K562 (cell line): ENCODE measurements at regions not wholly inside any gene's neighbourhood (a gene's known extent, or its start where the extent isn't known, plus 50 kb on each side); places are given as distances from the start of the nearest gene placed in this dataset.

ENCODE experiments used
- ATAC-seq: fragments of 200-7000 bp; cut with Tn5 transposase; 3 replicates; pipeline ENCODE4 v1.9.1; 2020; ENCODE audit warnings: moderate library complexity
- BruUV-seq: library from RNA; stranded (reverse); fragments of 400-500 nt; replicated peaks from 2 replicates; lab custom pipeline; 2021; lab: Mats Ljungman, UMichigan
- CTCF ChIA-PET: fragments of 300-600 bp; formaldehyde crosslinking; extraction: SDS; loops from one replicate; lab custom pipeline; 2021; ENCODE audit warnings: low intra/inter-chr PET ratio; lab: Yijun Ruan, JAX
- POLR2A ChIA-PET: fragments of 300-600, 350-650 bp; sonication (Branson Sonifier 250); formaldehyde crosslinking; extraction: SDS; loops from one replicate; lab custom pipeline; 2021; ENCODE audit warnings: antibody characterized with exemption, inconsistent platforms; lab: Yijun Ruan, JAX
- DNase-seq, 4 experiments: peaks; one replicate each; pipeline versions ENCODE4 v3.0.0 to v3.0.0-alpha.2; 2011 to 2018; ENCODE audit warnings: low spot score in 3 of 4, mixed read lengths in 3 of 4; ENCODE audit errors: extremely low read depth in 1 of 4
- FAIRE-seq: peaks from 2 replicates; lab custom pipeline; 2011; peaks lifted over from hg19 to GRCh38; lab: Jason Lieb, UNC
- H2AFZ ChIP-seq: 2 replicates; pipeline ENCODE4 v1.6.0; 2011; ENCODE audit warnings: low read depth, low read length, control low read depth, inconsistent platforms
- H3K27ac ChIP-seq: fragments of 200-600 bp; 3 replicates; pipeline ENCODE4 v1.8.0; 2011; ENCODE audit warnings: low read depth, mild to moderate bottlenecking, control low read depth, inconsistent platforms, low read length, moderate library complexity, mixed read lengths; ENCODE audit errors: extremely low read depth
- H3K27me3 ChIP-seq, 2 experiments: fragments of 300-600 bp in 1 of 2; 2 replicates in 1 of 2; 3 replicates in 1 of 2; pipeline versions ENCODE4 v1.6.0 to v1.8.0; 2011; ENCODE audit warnings: inconsistent platforms in 2 of 2, low read length in 2 of 2, mild to moderate bottlenecking in 1 of 2, mixed read lengths in 1 of 2, moderate library complexity in 1 of 2; ENCODE audit not compliant: control insufficient read depth in 2 of 2, insufficient read depth in 2 of 2
- H3K36me3 ChIP-seq: fragments of 300-600 bp; 3 replicates; pipeline ENCODE4 v1.8.0; 2011; ENCODE audit warnings: mild to moderate bottlenecking, low read length, inconsistent platforms; ENCODE audit not compliant: control insufficient read depth, insufficient read depth
- H3K4me1 ChIP-seq, 2 experiments: fragments of 200-600 bp in 1 of 2; replicated peaks in 1 of 2; 2 replicates in 1 of 2; 3 replicates in 1 of 2; pipeline versions ENCODE4 v1.5.1 to v1.8.0; 2011; ENCODE audit warnings: inconsistent platforms in 2 of 2, low read length in 2 of 2, mild to moderate bottlenecking in 1 of 2, mixed read lengths in 1 of 2, moderate library complexity in 1 of 2; ENCODE audit not compliant: control insufficient read depth in 2 of 2, insufficient read depth in 2 of 2
- H3K4me2 ChIP-seq: 2 replicates; pipeline ENCODE4 v1.6.1; 2011; ENCODE audit warnings: low read length, control low read depth, inconsistent platforms, mixed read lengths; ENCODE audit not compliant: insufficient read depth
- H3K4me3 ChIP-seq: fragments of 200-600 bp; sonication (generic), shearing (Covaris generic); 2 replicates; pipeline ENCODE4 v1.5.1; 2016; ENCODE audit warnings: control low read depth, inconsistent platforms
- H3K79me2 ChIP-seq: fragments of 200-600 bp; 3 replicates; pipeline ENCODE4 v1.8.0; 2011; ENCODE audit warnings: low read length, inconsistent platforms; ENCODE audit not compliant: control insufficient read depth, insufficient read depth
- H3K9ac ChIP-seq, 2 experiments: 2 replicates each; pipeline versions ENCODE4 v1.6.0 to v1.6.1; 2011; ENCODE audit warnings: low read depth in 2 of 2, low read length in 2 of 2, control low read depth in 1 of 2, inconsistent platforms in 1 of 2, mild to moderate bottlenecking in 1 of 2, mixed read lengths in 1 of 2; ENCODE audit not compliant: insufficient read depth in 1 of 2
- H3K9me1 ChIP-seq: one replicate; pipeline ENCODE4 v1.6.0; 2011; ENCODE audit warnings: inconsistent platforms, mild to moderate bottlenecking, low read length, moderate library complexity; ENCODE audit not compliant: control insufficient read depth, insufficient read depth
- H3K9me3 ChIP-seq: replicated peaks from 2 replicates; pipeline ENCODE4 v1.5.1; 2011; ENCODE audit warnings: low read depth, low read length, inconsistent platforms; ENCODE audit not compliant: control insufficient read depth, insufficient read depth
- H4K20me1 ChIP-seq: replicated peaks from 2 replicates; pipeline ENCODE4 v1.6.1; 2011; ENCODE audit warnings: low read length, inconsistent platforms, mixed read lengths; ENCODE audit not compliant: control insufficient read depth, insufficient read depth
- DLX4 ChIP-seq: fragments of 250-450 bp; sonication (Bioruptor Pico); IDR thresholded peaks from 2 replicates; pipeline ENCODE4 v1.6.1; 2021; ENCODE audit warnings: mild to moderate bottlenecking
- EGR1 ChIP-seq: fragments of 450-650 bp; conservative IDR thresholded peaks from 2 replicates; pipeline ENCODE4 v1.6.1; 2017; ENCODE audit warnings: mild to moderate bottlenecking
- HCFC1 ChIP-seq: IDR thresholded peaks from 2 replicates; pipeline ENCODE4 v1.6.1; 2012; ENCODE audit warnings: low read depth, low read length, improper control_type of control experiment
- HSF4 ChIP-seq: fragments of 250-450 bp; sonication (Bioruptor Pico); IDR thresholded peaks from 2 replicates; pipeline ENCODE4 v2.1.2; 2022; ENCODE audit warnings: mild to moderate bottlenecking, moderate library complexity, borderline replicate concordance
- KDM5B ChIP-seq: fragments of 200-600 bp; sonication (generic); IDR thresholded peaks from 2 replicates; pipeline ENCODE4 v1.6.1; 2012; ENCODE audit warnings: low read depth, mild to moderate bottlenecking, moderate library complexity, low read length, control low read depth, inconsistent platforms; ENCODE audit not compliant: insufficient replicate concordance
- NR4A1 ChIP-seq, 2 experiments: fragments of 250-450 bp in 1 of 2; fragments of 450-650 bp in 1 of 2; sonication (Bioruptor Pico) in 1 of 2; IDR thresholded peaks; 2 replicates each; pipeline versions ENCODE4 v1.4.0 to v1.6.1; 2016 to 2020; ENCODE audit warnings: mild to moderate bottlenecking in 2 of 2, missing compliant biosample characterization in 1 of 2, missing genetic modification characterization in 1 of 2, moderate library complexity in 1 of 2
- SUPT5H ChIP-seq: fragments of 450-650 bp; IDR thresholded peaks from 2 replicates; pipeline ENCODE4 v1.6.1; 2016
- ZNF133 ChIP-seq: fragments of 250-450 bp; sonication (Bioruptor Pico); IDR thresholded peaks from 2 replicates; pipeline ENCODE4 v1.4.0; 2020; ENCODE audit warnings: mild to moderate bottlenecking
- ZNF274 ChIP-seq: IDR thresholded peaks from 2 replicates; pipeline ENCODE4 v1.6.1; 2011; ENCODE audit warnings: low read depth, mild to moderate bottlenecking, low read length, moderate library complexity, borderline replicate concordance
- WGBS: fragments of 100-300 bp; shearing (Covaris generic); methylation state at CpG from one replicate; pipeline ENCODE4 v1.1.6; 2016; ENCODE audit warnings: low coverage, mixed read lengths; ENCODE audit not compliant: insufficient coverage; ENCODE audit errors: missing lambda C conversion rate; 5-methylcytosine and 5-hydroxymethylcytosine counted together
- in situ Hi-C: fragments of 300-500 bp; cut with MboI; formaldehyde crosslinking; loops from 4 replicates; pipeline ENCODE4 v1.15.0; 2018; ENCODE audit warnings: inconsistent platforms, mixed read lengths
- intact Hi-C: fragments of 100-400 bp; cut with micrococcal nuclease; formaldehyde crosslinking; loops from 2 replicates; pipeline ENCODE4 v1.14.2; 2022
- TF ChIP-seq, protein P1 (sequence below): fragments of 450-650 bp; conservative IDR thresholded peaks from 2 replicates; pipeline ENCODE4 v1.6.1; 2016; ENCODE audit warnings: missing genetic modification characterization, low read depth, mild to moderate bottlenecking, control low read depth, missing compliant biosample characterization
- TF ChIP-seq, protein P2 (sequence below): fragments of 150-350 bp; IDR thresholded peaks from 2 replicates; pipeline ENCODE4 v1.6.1; 2014; ENCODE audit warnings: low read depth, mild to moderate bottlenecking, low read length, borderline replicate concordance
- TF ChIP-seq, protein P3 (sequence below): sonication (generic); formaldehyde crosslinking; IDR thresholded peaks from 2 replicates; pipeline ENCODE4 v1.4.0; 2020; ENCODE audit warnings: mild to moderate bottlenecking, missing genetic modification reagents
- TF ChIP-seq, protein P4 (sequence below): fragments of 250-450 bp; sonication (Bioruptor Pico); IDR thresholded peaks from 2 replicates; pipeline ENCODE4 v1.5.0; 2021

GRCh38 chr14:49962621-49963020 is 69.7 kb downstream of the ARF6 start:
- peak overlapping the region; percentile 87 for H2AFZ ChIP-seq
- no TSS peak for BruUV-seq
- H3K4me1 ChIP-seq, result peaks cover 0 to 20% of the 10 kb centered on the region in 2 experiments; a peak in 4 of 5 replicates
- no peaks in the 10 kb centered on the region for H3K9me3 ChIP-seq
- DNase-seq, result peak; percentile 36 to 74 (median 54)
- ChIA-PET CTCF (no interaction called here), POLR2A (no interaction called here)
- no peak overlapping the region for H3K4me3 ChIP-seq
- no peaks in the 10 kb centered on the region for H4K20me1 ChIP-seq
- peak overlapping the region; percentile 32 for H3K4me2 ChIP-seq
- FAIRE-seq, result peak; percentile 75
- H3K9ac ChIP-seq, result no peak overlapping the region
- no peaks in the 10 kb centered on the region for H3K9me1 ChIP-seq
- in situ Hi-C loops (loop anchor here (5.0 kb wide), 1 partner anchor 55 kb away; no protein-coding TSS in a partner anchor), intact Hi-C loops (no loop called here)
- H3K27me3 ChIP-seq, result no peaks in the 10 kb centered on the region
- WGBS, result 26% methylated on average over 6 of the region's 6 CpGs
- H3K27ac ChIP-seq, result peak overlapping the region; percentile 59; the same call in 1 of the 3 replicates
- H3K36me3 ChIP-seq, result no peaks in the 10 kb centered on the region
- no peaks in the 10 kb centered on the region for H3K79me2 ChIP-seq
- ATAC-seq, result peak; percentile 81
- TF ChIP-seq, protein P1, sequence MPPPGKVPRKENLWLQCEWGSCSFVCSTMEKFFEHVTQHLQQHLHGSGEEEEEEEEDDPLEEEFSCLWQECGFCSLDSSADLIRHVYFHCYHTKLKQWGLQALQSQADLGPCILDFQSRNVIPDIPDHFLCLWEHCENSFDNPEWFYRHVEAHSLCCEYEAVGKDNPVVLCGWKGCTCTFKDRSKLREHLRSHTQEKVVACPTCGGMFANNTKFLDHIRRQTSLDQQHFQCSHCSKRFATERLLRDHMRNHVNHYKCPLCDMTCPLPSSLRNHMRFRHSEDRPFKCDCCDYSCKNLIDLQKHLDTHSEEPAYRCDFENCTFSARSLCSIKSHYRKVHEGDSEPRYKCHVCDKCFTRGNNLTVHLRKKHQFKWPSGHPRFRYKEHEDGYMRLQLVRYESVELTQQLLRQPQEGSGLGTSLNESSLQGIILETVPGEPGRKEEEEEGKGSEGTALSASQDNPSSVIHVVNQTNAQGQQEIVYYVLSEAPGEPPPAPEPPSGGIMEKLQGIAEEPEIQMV, result no peak
- TF ChIP-seq, protein P2, sequence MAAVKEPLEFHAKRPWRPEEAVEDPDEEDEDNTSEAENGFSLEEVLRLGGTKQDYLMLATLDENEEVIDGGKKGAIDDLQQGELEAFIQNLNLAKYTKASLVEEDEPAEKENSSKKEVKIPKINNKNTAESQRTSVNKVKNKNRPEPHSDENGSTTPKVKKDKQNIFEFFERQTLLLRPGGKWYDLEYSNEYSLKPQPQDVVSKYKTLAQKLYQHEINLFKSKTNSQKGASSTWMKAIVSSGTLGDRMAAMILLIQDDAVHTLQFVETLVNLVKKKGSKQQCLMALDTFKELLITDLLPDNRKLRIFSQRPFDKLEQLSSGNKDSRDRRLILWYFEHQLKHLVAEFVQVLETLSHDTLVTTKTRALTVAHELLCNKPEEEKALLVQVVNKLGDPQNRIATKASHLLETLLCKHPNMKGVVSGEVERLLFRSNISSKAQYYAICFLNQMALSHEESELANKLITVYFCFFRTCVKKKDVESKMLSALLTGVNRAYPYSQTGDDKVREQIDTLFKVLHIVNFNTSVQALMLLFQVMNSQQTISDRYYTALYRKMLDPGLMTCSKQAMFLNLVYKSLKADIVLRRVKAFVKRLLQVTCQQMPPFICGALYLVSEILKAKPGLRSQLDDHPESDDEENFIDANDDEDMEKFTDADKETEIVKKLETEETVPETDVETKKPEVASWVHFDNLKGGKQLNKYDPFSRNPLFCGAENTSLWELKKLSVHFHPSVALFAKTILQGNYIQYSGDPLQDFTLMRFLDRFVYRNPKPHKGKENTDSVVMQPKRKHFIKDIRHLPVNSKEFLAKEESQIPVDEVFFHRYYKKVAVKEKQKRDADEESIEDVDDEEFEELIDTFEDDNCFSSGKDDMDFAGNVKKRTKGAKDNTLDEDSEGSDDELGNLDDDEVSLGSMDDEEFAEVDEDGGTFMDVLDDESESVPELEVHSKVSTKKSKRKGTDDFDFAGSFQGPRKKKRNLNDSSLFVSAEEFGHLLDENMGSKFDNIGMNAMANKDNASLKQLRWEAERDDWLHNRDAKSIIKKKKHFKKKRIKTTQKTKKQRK, result no peak
- TF ChIP-seq NR4A1 (CRISPR knock-in tag; IDR thresholded peaks at IDR 0.05) (no peak), NR4A1 (tag; IDR thresholded peaks at IDR 0.05) (no peak), EGR1 (peak; percentile 83), ZNF274 (no peak), HCFC1 (no peak), KDM5B (no peak), ZNF133 (CRISPR knock-in tag) (no peak), HSF4 (CRISPR knock-in tag) (no peak), DLX4 (CRISPR knock-in tag) (no peak), SUPT5H (no peak)
- TF ChIP-seq, protein P3, sequence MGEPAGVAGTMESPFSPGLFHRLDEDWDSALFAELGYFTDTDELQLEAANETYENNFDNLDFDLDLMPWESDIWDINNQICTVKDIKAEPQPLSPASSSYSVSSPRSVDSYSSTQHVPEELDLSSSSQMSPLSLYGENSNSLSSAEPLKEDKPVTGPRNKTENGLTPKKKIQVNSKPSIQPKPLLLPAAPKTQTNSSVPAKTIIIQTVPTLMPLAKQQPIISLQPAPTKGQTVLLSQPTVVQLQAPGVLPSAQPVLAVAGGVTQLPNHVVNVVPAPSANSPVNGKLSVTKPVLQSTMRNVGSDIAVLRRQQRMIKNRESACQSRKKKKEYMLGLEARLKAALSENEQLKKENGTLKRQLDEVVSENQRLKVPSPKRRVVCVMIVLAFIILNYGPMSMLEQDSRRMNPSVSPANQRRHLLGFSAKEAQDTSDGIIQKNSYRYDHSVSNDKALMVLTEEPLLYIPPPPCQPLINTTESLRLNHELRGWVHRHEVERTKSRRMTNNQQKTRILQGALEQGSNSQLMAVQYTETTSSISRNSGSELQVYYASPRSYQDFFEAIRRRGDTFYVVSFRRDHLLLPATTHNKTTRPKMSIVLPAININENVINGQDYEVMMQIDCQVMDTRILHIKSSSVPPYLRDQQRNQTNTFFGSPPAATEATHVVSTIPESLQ (CRISPR knock-in tag), result no peak
- TF ChIP-seq, protein P4, sequence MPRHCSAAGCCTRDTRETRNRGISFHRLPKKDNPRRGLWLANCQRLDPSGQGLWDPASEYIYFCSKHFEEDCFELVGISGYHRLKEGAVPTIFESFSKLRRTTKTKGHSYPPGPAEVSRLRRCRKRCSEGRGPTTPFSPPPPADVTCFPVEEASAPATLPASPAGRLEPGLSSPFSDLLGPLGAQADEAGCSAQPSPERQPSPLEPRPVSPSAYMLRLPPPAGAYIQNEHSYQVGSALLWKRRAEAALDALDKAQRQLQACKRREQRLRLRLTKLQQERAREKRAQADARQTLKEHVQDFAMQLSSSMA, result no peak
